GM06990 (cell line): ENCODE measurements at regions not wholly inside any gene's neighbourhood (a gene's known extent, or its start where the extent isn't known, plus 50 kb on each side); places are given as distances from the start of the nearest gene placed in this dataset.

Experiments used
- DNase-seq: peaks from one replicate; pipeline ENCODE4 v3.0.0-alpha.2; 2011; ENCODE audit not compliant: insufficient read length; ENCODE audit errors: extremely low read depth
- H3K27me3 ChIP-seq: replicated peaks from 2 replicates; pipeline ENCODE4 v1.6.0; 2011; ENCODE audit warnings: low read length; ENCODE audit not compliant: control insufficient read depth, insufficient read depth
- H3K36me3 ChIP-seq: 2 replicates; pipeline ENCODE4 v1.5.1; 2011; ENCODE audit warnings: low read length; ENCODE audit not compliant: control insufficient read depth, insufficient read depth
- H3K4me3 ChIP-seq: replicated peaks from 2 replicates; pipeline ENCODE4 v1.5.1; 2011; ENCODE audit warnings: low read depth, mild to moderate bottlenecking, control low read depth, low read length
- CTCF ChIP-seq: IDR thresholded peaks from 2 replicates; pipeline ENCODE4 v1.5.1; 2011; ENCODE audit warnings: low read length, control low read depth, mild to moderate bottlenecking, inconsistent platforms; ENCODE audit not compliant: insufficient read depth, poor library complexity, severe bottlenecking

DNA sequence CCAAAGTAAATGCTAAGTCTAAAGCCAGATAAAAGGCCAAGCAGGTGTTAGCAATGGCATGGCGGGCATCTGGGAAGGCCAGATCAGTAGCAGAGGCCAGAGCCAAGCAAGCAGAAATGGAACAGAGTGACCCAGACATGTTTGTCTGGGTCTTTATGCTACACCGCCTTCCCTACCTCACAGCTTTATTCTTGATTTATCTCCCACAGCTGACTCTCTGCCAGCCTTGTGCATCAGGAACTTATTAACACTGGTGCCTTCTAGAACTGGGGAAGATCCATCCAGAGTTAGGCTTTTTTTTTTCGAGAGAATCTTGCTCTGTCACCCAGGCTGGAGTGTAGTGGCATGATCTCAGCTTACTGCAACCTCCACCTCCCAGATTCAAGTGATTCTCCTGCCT is 112.5 kb upstream of the SLC44A1 start:
- peaks cover 3% of the 10 kb centered on the region for H3K27me3 ChIP-seq
- TF ChIP-seq CTCF = no peak
- no peak overlapping the region for H3K4me3 ChIP-seq
- DNase-seq = no peak
- H3K36me3 ChIP-seq = no peaks in the 10 kb centered on the region

- H3K36me3 ChIP-seq = no peaks in the 10 kb centered on the region
- TF ChIP-seq CTCF = no peak
- H3K4me3 ChIP-seq = no peak overlapping the region
- H3K27me3 ChIP-seq = peaks cover 3% of the 10 kb centered on the region
- DNase-seq = no peak
Observed at GRCh38 chr9:105132606-105133005, 111.8 kb upstream of the SLC44A1 start.

DNA sequence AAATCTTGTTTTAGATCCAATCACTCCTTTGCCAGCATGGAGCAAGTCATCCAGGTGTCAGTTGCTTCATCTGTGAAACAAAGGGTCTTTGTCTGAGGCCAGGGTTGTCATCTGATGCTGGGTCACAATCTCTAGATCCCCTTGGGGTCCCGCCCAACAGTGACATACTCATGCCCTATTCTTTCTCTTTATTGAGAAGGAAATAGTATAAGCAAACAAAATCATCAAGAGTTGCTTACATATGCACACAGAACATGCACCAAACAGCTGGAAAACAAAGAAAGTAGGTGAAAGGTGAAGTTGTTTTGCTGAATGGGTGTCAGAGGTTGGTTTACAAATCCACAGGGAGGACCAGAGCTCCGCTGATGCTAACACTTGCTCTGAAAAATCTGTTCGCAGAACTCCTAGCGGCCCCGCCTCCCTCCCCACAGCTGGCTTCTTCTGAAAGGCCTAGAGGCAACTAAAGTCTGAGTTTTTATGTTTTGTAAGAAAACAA is 106.1 kb upstream of the SLC44A1 start:
- Histone ChIP-seq H3K4me3 (no peak overlapping the region), H3K36me3 (no peaks in the 10 kb centered on the region), H3K27me3 (no peaks in the 10 kb centered on the region; the same call in 1 of the 2 replicates)
- no peak for TF ChIP-seq CTCF
- DNase-seq = no peak

DNA sequence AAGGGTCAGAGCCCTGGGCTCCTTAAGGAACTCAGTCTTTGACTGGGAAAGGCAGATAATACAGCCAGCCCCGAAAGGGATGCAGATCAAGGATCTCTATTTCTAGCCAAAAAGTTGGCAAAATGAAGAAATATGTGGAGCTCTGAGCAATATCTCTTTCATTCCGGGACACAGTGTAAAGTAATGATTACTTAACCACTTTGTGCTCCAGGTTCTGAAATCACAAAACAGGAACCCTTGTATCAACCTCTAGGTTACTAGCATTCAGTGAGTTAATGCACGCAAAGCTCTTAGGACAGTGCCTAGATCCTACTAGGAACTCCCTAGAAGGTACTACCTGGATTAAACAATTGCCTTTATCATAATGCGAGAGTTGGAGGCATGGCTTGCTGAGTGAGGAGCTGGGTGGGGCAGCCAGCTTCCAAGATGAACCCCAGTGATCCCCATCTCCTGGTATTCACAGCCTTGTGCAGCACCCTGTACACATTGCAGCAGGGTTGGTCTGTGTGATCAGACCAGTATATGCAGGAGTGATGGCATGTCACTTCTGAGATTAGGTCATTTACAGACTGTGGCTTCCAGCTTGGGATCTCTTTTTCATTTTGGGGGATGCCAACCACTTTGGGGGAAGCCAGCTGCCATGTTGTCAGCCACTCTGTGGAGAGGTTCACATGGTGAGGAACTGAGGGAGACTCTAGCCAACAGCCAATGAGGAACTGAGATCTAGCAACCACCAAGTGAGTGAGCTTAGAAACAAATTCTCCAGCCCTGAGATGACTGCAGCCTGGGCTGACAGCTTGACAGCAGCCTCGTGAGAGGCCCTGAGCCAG is 103.1 kb upstream of the SLC44A1 start:
- H3K36me3 ChIP-seq = no peaks in the 10 kb centered on the region
- no peak for TF ChIP-seq CTCF
- DNase-seq = no peak
- H3K4me3 ChIP-seq = no peak overlapping the region
- peaks cover 2% of the 10 kb centered on the region for H3K27me3 ChIP-seq

- Histone ChIP-seq H3K4me3 (no peak overlapping the region), H3K36me3 (no peaks in the 10 kb centered on the region), H3K27me3 (peaks cover 2% of the 10 kb centered on the region)
- DNase-seq = no peak
- TF ChIP-seq CTCF = no peak
Observed at GRCh38 chr9:105141976-105142250, 102.5 kb upstream of the SLC44A1 start.
